Endothelial cell of umbilical vein (primary cell): ENCODE measurements at regions not wholly inside any gene's neighbourhood (a gene's known extent, or its start where the extent isn't known, plus 50 kb on each side); places are given as distances from the start of the nearest gene placed in this dataset.

Experiments
- BruUV-seq: library from RNA; stranded (reverse); fragments of 400-500 nt; replicated peaks from 2 replicates; lab custom pipeline; 2021; lab: Mats Ljungman, UMichigan
- CTCF ChIA-PET: fragments of 300-600, 350-600 bp; sonication (Branson Sonifier 250); formaldehyde crosslinking; loops from one replicate; lab custom pipeline; 2021; ENCODE audit warnings: antibody characterized with exemption, inconsistent platforms; lab: Charles Lee
- POLR2A ChIA-PET: fragments of 300-600, 350-600 bp; sonication (Branson Sonifier 250); formaldehyde crosslinking; loops from one replicate; lab custom pipeline; 2021; ENCODE audit warnings: antibody characterized with exemption, inconsistent platforms; lab: Charles Lee
- DNase-seq: peaks from one replicate; pipeline ENCODE4 v3.0.0-alpha.2; 2011; ENCODE audit warnings: low read depth, low spot score
- FAIRE-seq: peaks from 2 replicates; lab custom pipeline; 2011; peaks lifted over from hg19 to GRCh38; lab: Jason Lieb, UNC
- H2AFZ ChIP-seq: 2 replicates; pipeline ENCODE4 v1.6.0; 2012; ENCODE audit warnings: low read depth, low read length, control low read depth, inconsistent platforms
- H3K27ac ChIP-seq: 2 replicates; pipeline ENCODE4 v1.5.1; 2011; ENCODE audit warnings: low read depth, mild to moderate bottlenecking, control low read depth, low read length, moderate library complexity; ENCODE audit not compliant: insufficient read depth
- H3K27me3 ChIP-seq, 2 experiments: 2 replicates each; pipeline versions ENCODE4 v1.6.0 to v1.6.1; 2011; ENCODE audit warnings: low read length in 2 of 2, mixed read lengths in 1 of 2; ENCODE audit not compliant: control insufficient read depth in 2 of 2, insufficient read depth in 2 of 2
- H3K36me3 ChIP-seq, 2 experiments: 2 replicates in 1 of 2; 3 replicates in 1 of 2; pipeline ENCODE4 v1.5.1; 2011; ENCODE audit warnings: low read length in 2 of 2, mild to moderate bottlenecking in 1 of 2, moderate library complexity in 1 of 2; ENCODE audit not compliant: control insufficient read depth in 2 of 2, insufficient read depth in 2 of 2; ENCODE audit errors: extremely low read depth in 1 of 2
- H3K4me1 ChIP-seq: 3 replicates; pipeline ENCODE4 v1.5.1; 2011; ENCODE audit warnings: mild to moderate bottlenecking, low read length; ENCODE audit not compliant: control insufficient read depth, insufficient read depth; ENCODE audit errors: extremely low read depth
- H3K4me2 ChIP-seq: 2 replicates; pipeline ENCODE4 v1.6.1; 2011; ENCODE audit warnings: low read length, control low read depth, mixed read lengths; ENCODE audit not compliant: insufficient read depth
- H3K4me3 ChIP-seq, 3 experiments: fragments of 200-600 bp in 1 of 3; sonication (generic), shearing (Covaris generic) in 1 of 3; replicated peaks in 1 of 3; 2 replicates each; pipeline ENCODE4 v1.5.1; 2011 to 2016; ENCODE audit warnings: control low read depth in 3 of 3, low read length in 3 of 3, mild to moderate bottlenecking in 2 of 3, inconsistent platforms in 1 of 3, low read depth in 1 of 3, moderate library complexity in 1 of 3; ENCODE audit not compliant: insufficient read depth in 1 of 3
- H3K79me2 ChIP-seq: 2 replicates; pipeline ENCODE4 v1.6.0; 2012; ENCODE audit warnings: low read length, inconsistent platforms; ENCODE audit not compliant: control insufficient read depth, insufficient read depth
- H3K9ac ChIP-seq: replicated peaks from 2 replicates; pipeline ENCODE3; 2011; ENCODE audit warnings: low read length, control low read depth; ENCODE audit not compliant: insufficient read depth; ENCODE audit errors: extremely low read depth
- H3K9me1 ChIP-seq: replicated peaks from 3 replicates; pipeline ENCODE4 v1.6.0; 2011; ENCODE audit warnings: mild to moderate bottlenecking, low read length; ENCODE audit not compliant: control insufficient read depth, insufficient read depth; ENCODE audit errors: extremely low read depth
- H3K9me3 ChIP-seq: replicated peaks from 2 replicates; pipeline ENCODE4 v1.5.1; 2012; ENCODE audit warnings: low read length, inconsistent platforms; ENCODE audit not compliant: control insufficient read depth, insufficient read depth
- H4K20me1 ChIP-seq: replicated peaks from 2 replicates; pipeline ENCODE3; 2011; ENCODE audit warnings: mild to moderate bottlenecking, low read length; ENCODE audit not compliant: control insufficient read depth, insufficient read depth; ENCODE audit errors: extremely low read depth
- CTCF ChIP-seq, 2 donors: IDR thresholded peaks; 1 replicate in 1 of 2; 2 replicates in 1 of 2; pipeline ENCODE4 v1.5.1; 2011; ENCODE audit warnings: low read length in 2 of 2, mild to moderate bottlenecking in 2 of 2, moderate library complexity in 2 of 2, control low read depth in 1 of 2, inconsistent platforms in 1 of 2, low read depth in 1 of 2; ENCODE audit not compliant: insufficient read depth in 1 of 2; ENCODE audit errors: extremely low read depth in 1 of 2
- EZH2 ChIP-seq: IDR thresholded peaks from 2 replicates; pipeline ENCODE4 v1.6.1; 2012; ENCODE audit warnings: borderline replicate concordance, low read depth, mild to moderate bottlenecking, moderate library complexity, low read length, inconsistent platforms; ENCODE audit not compliant: severe bottlenecking
- FOS ChIP-seq: IDR thresholded peaks from 2 replicates; pipeline ENCODE4 v1.6.1; 2011; ENCODE audit warnings: mild to moderate bottlenecking, low read length, moderate library complexity, borderline replicate concordance; ENCODE audit not compliant: insufficient read depth
- GATA2 ChIP-seq: IDR thresholded peaks from 2 replicates; pipeline ENCODE4 v1.7.0; 2011; ENCODE audit warnings: low read depth, mild to moderate bottlenecking, moderate library complexity, mixed read lengths, low read length; ENCODE audit not compliant: insufficient read length, insufficient read depth
- JUN ChIP-seq: IDR thresholded peaks from 2 replicates; pipeline ENCODE4 v1.6.1; 2011; ENCODE audit warnings: borderline replicate concordance, low read depth; ENCODE audit not compliant: insufficient read length, insufficient read depth
- MYC ChIP-seq: IDR thresholded peaks from one replicate; pipeline ENCODE4 v1.6.1; 2011; ENCODE audit warnings: mild to moderate bottlenecking, low read depth, low read length
- POLR2A ChIP-seq: IDR thresholded peaks from 2 replicates; pipeline ENCODE4 v1.6.1; 2012; ENCODE audit warnings: low read depth, mild to moderate bottlenecking, control low read depth, low read length
- POLR2AphosphoS5 ChIP-seq: IDR thresholded peaks from 2 replicates; pipeline ENCODE4 v1.6.1; 2012; ENCODE audit warnings: low read depth, mild to moderate bottlenecking, control low read depth, low read length, moderate library complexity; ENCODE audit not compliant: insufficient read depth
- dilution Hi-C: fragments of 300-500 bp; cut with MboI; formaldehyde crosslinking; loops from one replicate; pipeline ENCODE4 v1.15.0; 2019; ENCODE audit warnings: low sequenced_read_pairs; ENCODE audit not compliant: extremely low pct_ligation_motif_present
- intact Hi-C: fragments of 100-400 bp; cut with micrococcal nuclease; formaldehyde crosslinking; loops from one replicate; pipeline ENCODE4 v1.10.0; 2022
- TF ChIP-seq, protein P1 (sequence below): IDR thresholded peaks from 2 replicates; pipeline ENCODE4 v1.6.1; 2011; ENCODE audit not compliant: insufficient read depth, insufficient read length

DNA sequence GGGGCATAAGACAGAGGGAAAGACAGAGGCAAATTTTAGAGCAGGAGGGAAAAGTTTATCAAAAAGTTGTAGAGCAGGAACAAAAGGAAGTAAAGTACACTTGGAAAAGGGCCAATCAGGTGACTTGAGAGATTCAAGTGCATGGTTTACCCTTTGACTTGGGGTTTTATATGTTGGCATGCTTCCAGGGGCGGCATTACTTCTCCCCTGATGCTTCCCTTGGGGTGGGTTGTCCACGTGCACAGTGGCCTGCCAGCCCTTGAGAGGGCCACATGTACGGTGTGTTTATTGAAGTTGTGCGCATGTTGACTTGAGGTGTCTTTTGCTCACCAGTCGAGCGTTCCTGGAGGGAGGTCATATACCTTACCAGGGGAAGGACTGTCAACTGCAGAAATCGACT lies 259.5 kb upstream of the JARID2 start:
- dilution Hi-C loops (no loop called here), intact Hi-C loops (no loop called here)

More for the DNA sequence above, 259.5 kb upstream of the JARID2 start:
- Histone ChIP-seq H3K4me2 (no peak overlapping the region), H3K27ac (no peak overlapping the region), H4K20me1 (no peaks in the 10 kb centered on the region), H2AFZ (no peak overlapping the region), H3K9me1 (no peaks in the 10 kb centered on the region), H3K4me1 (no peaks in the 10 kb centered on the region), H3K4me3 (no peak overlapping the region), H3K9me3 (peaks cover 1% of the 10 kb centered on the region), H3K27me3 (no peaks in the 10 kb centered on the region), H3K36me3 (no peaks in the 10 kb centered on the region), H3K9ac (no peak overlapping the region), H3K79me2 (no peaks in the 10 kb centered on the region)
- POLR2A ChIA-PET = no interaction called here
- TF ChIP-seq EZH2 (no peak), FOS (no peak), MYC (no peak), CTCF (IDR thresholded peaks at IDR 0.05; ENCODE audit: extremely low read depth in 1 of 2, insufficient read depth in 1 of 2, low read depth in 1 of 2, low read length in 2 of 2) (no peak), GATA2 (no peak), POLR2AphosphoS5 (no peak), POLR2A (no peak), JUN (no peak)
- TF ChIP-seq, protein P1, sequence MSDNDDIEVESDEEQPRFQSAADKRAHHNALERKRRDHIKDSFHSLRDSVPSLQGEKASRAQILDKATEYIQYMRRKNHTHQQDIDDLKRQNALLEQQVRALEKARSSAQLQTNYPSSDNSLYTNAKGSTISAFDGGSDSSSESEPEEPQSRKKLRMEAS = no peak
- no TSS peak for BruUV-seq
- CTCF ChIA-PET = no interaction called here
- DNase-seq (no peak), FAIRE-seq (no peak)
